Lung (tissue), 11 donors: ENCODE measurements at regions not wholly inside any gene's neighbourhood (a gene's known extent, or its start where the extent isn't known, plus 50 kb on each side); places are given as distances from the start of the nearest gene placed in this dataset.

ENCODE experiments used
- ATAC-seq: fragments of 200-7000 bp; cut with Tn5 transposase; one replicate; pipeline ENCODE4 v1.9.1; 2020; ENCODE audit warnings: moderate number of reproducible peaks; ENCODE audit not compliant: insufficient read depth, low FRiP score
- DNase-seq, 3 donors: peaks; one replicate each; pipeline ENCODE4 v3.0.0-alpha.2; 2013 to 2017
- H3K27ac ChIP-seq, 2 donors: one replicate each; pipeline ENCODE4 v1.5.1; 2013; ENCODE audit warnings: mild to moderate bottlenecking in 2 of 2, moderate library complexity in 2 of 2, control low read depth in 1 of 2, inconsistent platforms in 1 of 2, low read depth in 1 of 2, low read length in 1 of 2
- H3K27me3 ChIP-seq, 3 donors: one replicate each; pipeline ENCODE4 v1.5.1; 2013; ENCODE audit warnings: low read length in 2 of 3; ENCODE audit not compliant: control insufficient read depth in 3 of 3, insufficient read depth in 3 of 3
- H3K36me3 ChIP-seq, 4 donors: one replicate each; pipeline ENCODE4 v1.5.1; 2013; ENCODE audit warnings: low read length in 4 of 4, mild to moderate bottlenecking in 1 of 4, moderate library complexity in 1 of 4; ENCODE audit not compliant: control insufficient read depth in 4 of 4, insufficient read depth in 4 of 4
- H3K4me1 ChIP-seq, 5 donors: one replicate each; pipeline ENCODE4 v1.5.1; 2013; ENCODE audit warnings: low read length in 5 of 5, mild to moderate bottlenecking in 2 of 5, moderate library complexity in 1 of 5; ENCODE audit not compliant: control insufficient read depth in 5 of 5, insufficient read depth in 5 of 5
- H3K4me3 ChIP-seq: one replicate; pipeline ENCODE4 v1.5.1; 2013; ENCODE audit warnings: mild to moderate bottlenecking, control low read depth, moderate library complexity
- H3K9ac ChIP-seq, 2 donors: one replicate each; pipeline ENCODE4 v1.5.1; 2013; ENCODE audit warnings: low read length in 2 of 2, control low read depth in 1 of 2; ENCODE audit not compliant: insufficient read depth in 1 of 2
- H3K9me3 ChIP-seq, 4 donors: one replicate each; pipeline ENCODE4 v1.5.1; 2013; ENCODE audit warnings: low read length in 3 of 4, mild to moderate bottlenecking in 1 of 4, moderate library complexity in 1 of 4; ENCODE audit not compliant: control insufficient read depth in 4 of 4, insufficient read depth in 3 of 4
- WGBS, 2 donors: extraction: QIAGEN DNeasy Blood & Tissue Kit; methylation state at CpG; one replicate each; pipeline ENCODE4 v1.1.7; 2013; 5-methylcytosine and 5-hydroxymethylcytosine counted together
- TF ChIP-seq, protein P1 (sequence below): IDR thresholded peaks from 2 replicates; pipeline ENCODE4 v1.5.1; 2012; ENCODE audit warnings: mild to moderate bottlenecking; ENCODE audit errors: control extremely low read depth, extremely low read depth
- donor health status: control.
- donor health status: control.
- donor health status: Bipolar disorder and iron deficiency.
- donor health status: healthy.
- donor health status: DM: yes; HTN: yes; CAD: no.

DNA sequence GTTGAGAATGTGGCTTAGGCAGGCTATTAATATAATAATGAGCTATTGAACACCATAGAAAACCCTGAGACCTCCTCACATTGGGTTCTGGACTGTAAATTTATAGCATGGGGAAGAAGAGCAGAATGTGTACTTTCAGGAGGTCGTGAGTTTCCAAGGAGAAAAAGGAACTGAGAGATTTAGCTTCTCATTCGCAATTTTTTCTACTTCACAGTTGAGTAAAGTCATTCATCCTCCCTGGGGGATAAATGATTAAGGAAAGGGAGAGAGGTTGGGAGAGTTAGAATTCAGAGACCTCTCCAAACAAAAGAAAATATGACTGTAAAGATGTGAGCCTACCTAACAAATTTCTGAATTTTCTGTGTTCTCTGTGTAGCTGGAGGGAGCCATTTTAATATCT lies 205.8 kb upstream of the CYRIA start:
- Histone ChIP-seq H3K27me3 (no peaks in the 10 kb centered on the region), H3K36me3 (no peaks in the 10 kb centered on the region), H3K9me3 (no peaks in the 10 kb centered on the region), H3K4me1 (peaks cover 0 to 4% (median 0%) of the 10 kb centered on the region in 5 donors), H3K27ac (no peak overlapping the region), H3K9ac (no peak overlapping the region), H3K4me3 (no peak overlapping the region)
- ATAC-seq (no peak), DNase-seq (no peak)
- 52 to 60% methylated on average over 2 of the region's 2 CpGs for WGBS, 2 donors
- TF ChIP-seq, protein P1, sequence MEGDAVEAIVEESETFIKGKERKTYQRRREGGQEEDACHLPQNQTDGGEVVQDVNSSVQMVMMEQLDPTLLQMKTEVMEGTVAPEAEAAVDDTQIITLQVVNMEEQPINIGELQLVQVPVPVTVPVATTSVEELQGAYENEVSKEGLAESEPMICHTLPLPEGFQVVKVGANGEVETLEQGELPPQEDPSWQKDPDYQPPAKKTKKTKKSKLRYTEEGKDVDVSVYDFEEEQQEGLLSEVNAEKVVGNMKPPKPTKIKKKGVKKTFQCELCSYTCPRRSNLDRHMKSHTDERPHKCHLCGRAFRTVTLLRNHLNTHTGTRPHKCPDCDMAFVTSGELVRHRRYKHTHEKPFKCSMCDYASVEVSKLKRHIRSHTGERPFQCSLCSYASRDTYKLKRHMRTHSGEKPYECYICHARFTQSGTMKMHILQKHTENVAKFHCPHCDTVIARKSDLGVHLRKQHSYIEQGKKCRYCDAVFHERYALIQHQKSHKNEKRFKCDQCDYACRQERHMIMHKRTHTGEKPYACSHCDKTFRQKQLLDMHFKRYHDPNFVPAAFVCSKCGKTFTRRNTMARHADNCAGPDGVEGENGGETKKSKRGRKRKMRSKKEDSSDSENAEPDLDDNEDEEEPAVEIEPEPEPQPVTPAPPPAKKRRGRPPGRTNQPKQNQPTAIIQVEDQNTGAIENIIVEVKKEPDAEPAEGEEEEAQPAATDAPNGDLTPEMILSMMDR, result no peak

DNA sequence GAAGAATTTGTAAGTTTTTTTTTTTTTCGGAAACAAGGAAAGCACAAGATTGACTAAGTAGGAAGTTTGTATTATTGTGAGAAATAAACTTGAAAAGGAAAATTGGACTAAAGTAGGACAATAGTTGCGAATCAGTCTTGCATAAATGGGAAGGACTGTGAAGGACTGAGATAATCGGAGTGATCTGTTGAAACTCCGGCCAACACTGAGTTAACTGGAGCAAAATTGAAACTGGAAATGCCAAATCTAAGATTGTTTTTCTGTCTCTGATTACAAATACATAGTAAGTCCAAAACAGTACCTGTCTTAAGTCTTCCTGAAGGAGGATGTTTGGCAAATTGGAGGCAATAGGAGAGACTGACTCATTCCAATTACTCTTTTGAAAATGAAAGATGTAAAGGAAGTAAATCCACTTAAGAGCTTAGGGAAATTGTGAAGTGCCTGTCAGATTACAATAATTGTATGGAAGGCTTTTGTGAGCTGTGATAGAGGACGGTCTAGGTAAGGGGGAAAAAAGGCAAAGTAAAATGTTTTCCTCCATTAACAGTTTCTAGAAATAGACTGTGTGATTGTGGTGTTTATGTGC lies 204.9 kb upstream of the CYRIA start:
- DNase-seq (no peak), ATAC-seq (no peak)
- no peaks in the 10 kb centered on the region for H3K9me3 ChIP-seq
- H3K27me3 ChIP-seq, result no peaks in the 10 kb centered on the region
- no peaks in the 10 kb centered on the region for H3K36me3 ChIP-seq
- no peak overlapping the region for H3K27ac ChIP-seq
- 67 to 81% methylated on average over 5 of the region's 5 CpGs for WGBS, 2 donors
- H3K4me3 ChIP-seq, result no peak overlapping the region
- H3K4me1 ChIP-seq, result peaks cover 0 to 4% (median 0%) of the 10 kb centered on the region in 5 donors
- H3K9ac ChIP-seq, result no peak overlapping the region
- TF ChIP-seq, protein P1, result no peak

DNA sequence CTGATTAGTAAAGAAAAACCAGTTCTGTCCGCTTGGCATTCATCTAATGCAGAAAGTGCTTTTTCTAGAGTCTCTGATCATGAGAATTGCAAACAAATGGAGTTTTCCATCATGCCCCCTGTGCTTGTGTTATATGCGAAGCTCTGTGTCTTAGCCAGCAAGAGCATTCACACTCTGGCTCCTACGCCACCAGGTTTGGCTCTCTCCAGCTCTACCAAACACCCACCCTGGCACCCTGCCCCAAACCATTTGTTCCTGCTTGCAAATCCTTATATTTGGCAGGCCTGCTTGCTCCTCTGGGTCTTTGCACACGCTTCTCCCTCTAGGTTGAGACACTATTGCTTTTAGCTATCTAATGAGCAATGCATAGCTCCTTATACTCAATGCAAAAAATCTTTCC lies 204.1 kb upstream of the CYRIA start:
- ATAC-seq, result no peak
- peaks cover 0 to 4% (median 0%) of the 10 kb centered on the region in 5 donors for H3K4me1 ChIP-seq
- WGBS, 2 donors, result 86 to 88% methylated on average over 4 of the region's 4 CpGs

More for the DNA sequence above, 204.1 kb upstream of the CYRIA start:
- Histone ChIP-seq H3K9ac (no peak overlapping the region), H3K4me3 (no peak overlapping the region), H3K36me3 (no peaks in the 10 kb centered on the region), H3K27ac (no peak overlapping the region), H3K27me3 (no peaks in the 10 kb centered on the region), H3K9me3 (no peaks in the 10 kb centered on the region)
- TF ChIP-seq, protein P1, result no peak
- DNase-seq, result no peak
